HCT116 (cell line): ENCODE measurements at regions not wholly inside any gene's neighbourhood (a gene's known extent, or its start where the extent isn't known, plus 50 kb on each side); places are given as distances from the start of the nearest gene placed in this dataset.

Source experiments
- ATAC-seq: fragments of 200-7000 bp; cut with Tn5 transposase; 2 replicates; pipeline ENCODE4 v1.9.1; 2020; ENCODE audit warnings: mild to moderate bottlenecking, moderate library complexity
- BruUV-seq: library from RNA; stranded (reverse); fragments of 400-500 nt; replicated peaks from 2 replicates; lab custom pipeline; 2021; lab: Mats Ljungman, UMichigan
- CTCF ChIA-PET: fragments of 300-600 bp; sonication (Branson Sonifier 250); formaldehyde crosslinking; loops from one replicate; lab custom pipeline; 2021; ENCODE audit warnings: antibody characterized with exemption; lab: Charles Lee
- POLR2A ChIA-PET: fragments of 300-600, 350-600 bp; sonication (Branson Sonifier 250); formaldehyde crosslinking; loops from one replicate; lab custom pipeline; 2021; ENCODE audit warnings: antibody characterized with exemption; lab: Charles Lee
- RAD21 ChIA-PET, 2 experiments: fragments of 300-600 bp; sonication (Branson Sonifier 250); formaldehyde crosslinking; loops; one replicate each; lab custom pipeline; 2023; ENCODE audit warnings: low total read pairs in 2 of 2; ENCODE audit not compliant: uncharacterized antibody in 2 of 2, unreplicated experiment in 2 of 2, low non-redundant PET in 1 of 2; lab: Charles Lee
- DNase-seq: peaks from one replicate; pipeline ENCODE4 v3.0.0-alpha.2; 2010; ENCODE audit warnings: low read depth, low spot score
- H2AFZ ChIP-seq: fragments of 200-600 bp; shearing (Covaris generic), sonication (generic); 2 replicates; pipeline ENCODE4 v1.6.1; 2017; ENCODE audit warnings: low read depth, mixed run types, mixed read lengths, antibody characterized with exemption, low read length; ENCODE audit not compliant: poor library complexity, severe bottlenecking
- H3K27ac ChIP-seq: 2 replicates; pipeline ENCODE4 v1.5.1; 2012; ENCODE audit warnings: low read depth, low read length
- H3K27me3 ChIP-seq: fragments of 200-600 bp; sonication (generic); 2 replicates; pipeline ENCODE4 v1.6.1; 2016; ENCODE audit warnings: mixed run types, low read length, mixed read lengths; ENCODE audit not compliant: insufficient read depth
- H3K36me3 ChIP-seq, 2 experiments: fragments of 200-500 bp in 1 of 2; fragments of 200-600 bp in 1 of 2; sonication (Bioruptor generic) in 1 of 2; sonication (generic) in 1 of 2; 2 replicates each; pipeline versions ENCODE4 v1.5.1 to v1.6.1; 2014 to 2016; ENCODE audit warnings: low read length in 2 of 2, inconsistent platforms in 1 of 2, mixed read lengths in 1 of 2, mixed run types in 1 of 2; ENCODE audit not compliant: insufficient read depth in 2 of 2, control insufficient read depth in 1 of 2
- H3K4me1 ChIP-seq, 2 experiments: fragments of 200-600 bp in 1 of 2; sonication (generic) in 1 of 2; 2 replicates each; pipeline versions ENCODE4 v1.5.1 to v1.6.1; 2012 to 2017; ENCODE audit warnings: low read length in 2 of 2, inconsistent platforms in 1 of 2, mild to moderate bottlenecking in 1 of 2, mixed read lengths in 1 of 2, mixed run types in 1 of 2, moderate library complexity in 1 of 2; ENCODE audit not compliant: insufficient read depth in 2 of 2, control insufficient read depth in 1 of 2
- H3K4me2 ChIP-seq: fragments of 200-600 bp; sonication (generic); 2 replicates; pipeline ENCODE4 v1.6.1; 2017; ENCODE audit warnings: mixed run types, low read length, mixed read lengths
- H3K4me3 ChIP-seq, 2 experiments: fragments of 200-600 bp in 1 of 2; sonication (generic) in 1 of 2; replicated peaks in 1 of 2; 2 replicates each; pipeline ENCODE4 v1.5.1; 2011 to 2016; ENCODE audit warnings: low read length in 2 of 2, control low read depth in 1 of 2, low read depth in 1 of 2, mild to moderate bottlenecking in 1 of 2, mixed read lengths in 1 of 2, mixed run types in 1 of 2
- H3K79me2 ChIP-seq: fragments of 200-600 bp; sonication (generic); 2 replicates; pipeline ENCODE4 v1.6.1; 2017; ENCODE audit warnings: mild to moderate bottlenecking, mixed run types, low read length, moderate library complexity, mixed read lengths; ENCODE audit not compliant: insufficient read depth
- H3K9ac ChIP-seq: fragments of 200-600 bp; sonication (generic); 2 replicates; pipeline ENCODE4 v1.6.1; 2016; ENCODE audit warnings: low read length, mixed read lengths
- H3K9me2 ChIP-seq: fragments of 200-600 bp; sonication (generic), shearing (Covaris generic); 2 replicates; pipeline ENCODE4 v1.6.1; 2017; ENCODE audit warnings: mixed run types, mild to moderate bottlenecking, moderate library complexity; ENCODE audit not compliant: insufficient read depth
- H3K9me3 ChIP-seq, 2 experiments: fragments of 200-500 bp in 1 of 2; fragments of 200-600 bp in 1 of 2; sonication (Bioruptor generic) in 1 of 2; sonication (generic) in 1 of 2; 2 replicates each; pipeline ENCODE4 v1.6.1; 2014 to 2017; ENCODE audit warnings: low read length in 2 of 2, mixed read lengths in 2 of 2, inconsistent platforms in 1 of 2, low read depth in 1 of 2, mild to moderate bottlenecking in 1 of 2, mixed run types in 1 of 2, moderate library complexity in 1 of 2; ENCODE audit not compliant: control insufficient read depth in 1 of 2, insufficient read depth in 1 of 2
- H4K20me1 ChIP-seq: fragments of 200-600 bp; sonication (generic), shearing (Covaris generic); 2 replicates; pipeline ENCODE4 v1.6.1; 2017; ENCODE audit warnings: mixed run types, mild to moderate bottlenecking, moderate library complexity; ENCODE audit not compliant: insufficient read depth
- CEBPB ChIP-seq: IDR thresholded peaks from 2 replicates; pipeline ENCODE4 v1.6.1; 2012; ENCODE audit warnings: low read depth
- ELF1 ChIP-seq: IDR thresholded peaks from 2 replicates; pipeline ENCODE4 v1.6.1; 2012; ENCODE audit warnings: low read depth, borderline replicate concordance
- EZH2 ChIP-seq: fragments of 200-600 bp; sonication (generic); IDR thresholded peaks from 2 replicates; pipeline ENCODE4 v1.6.1; 2017; ENCODE audit warnings: antibody characterized with exemption, mixed run types
- MAX ChIP-seq: IDR thresholded peaks from 2 replicates; pipeline ENCODE4 v1.6.1; 2012
- RAD21 ChIP-seq: IDR thresholded peaks from 2 replicates; pipeline ENCODE4 v1.6.1; 2012; ENCODE audit warnings: low read depth, mild to moderate bottlenecking
- SP1 ChIP-seq: IDR thresholded peaks from 2 replicates; pipeline ENCODE4 v1.6.1; 2012; ENCODE audit warnings: low read depth
- SRF ChIP-seq: IDR thresholded peaks from 2 replicates; pipeline ENCODE4 v1.6.1; 2012; ENCODE audit warnings: low read depth
- YY1 ChIP-seq: IDR thresholded peaks from 2 replicates; pipeline ENCODE4 v1.6.1; 2011; ENCODE audit warnings: low read length, low read depth, moderate library complexity, mild to moderate bottlenecking; ENCODE audit not compliant: insufficient replicate concordance; ENCODE audit errors: extremely low read depth
- intact Hi-C: fragments of 100-400 bp; cut with micrococcal nuclease; formaldehyde crosslinking; loops from 2 replicates; pipeline ENCODE4 v1.10.0; 2022
- TF ChIP-seq, protein P1 (sequence below): IDR thresholded peaks from 2 replicates; pipeline ENCODE4 v1.6.1; 2012; ENCODE audit warnings: low read depth
- TF ChIP-seq, protein P2 (sequence below): IDR thresholded peaks from 2 replicates; pipeline ENCODE4 v1.6.1; 2012

- TF ChIP-seq, protein P1, sequence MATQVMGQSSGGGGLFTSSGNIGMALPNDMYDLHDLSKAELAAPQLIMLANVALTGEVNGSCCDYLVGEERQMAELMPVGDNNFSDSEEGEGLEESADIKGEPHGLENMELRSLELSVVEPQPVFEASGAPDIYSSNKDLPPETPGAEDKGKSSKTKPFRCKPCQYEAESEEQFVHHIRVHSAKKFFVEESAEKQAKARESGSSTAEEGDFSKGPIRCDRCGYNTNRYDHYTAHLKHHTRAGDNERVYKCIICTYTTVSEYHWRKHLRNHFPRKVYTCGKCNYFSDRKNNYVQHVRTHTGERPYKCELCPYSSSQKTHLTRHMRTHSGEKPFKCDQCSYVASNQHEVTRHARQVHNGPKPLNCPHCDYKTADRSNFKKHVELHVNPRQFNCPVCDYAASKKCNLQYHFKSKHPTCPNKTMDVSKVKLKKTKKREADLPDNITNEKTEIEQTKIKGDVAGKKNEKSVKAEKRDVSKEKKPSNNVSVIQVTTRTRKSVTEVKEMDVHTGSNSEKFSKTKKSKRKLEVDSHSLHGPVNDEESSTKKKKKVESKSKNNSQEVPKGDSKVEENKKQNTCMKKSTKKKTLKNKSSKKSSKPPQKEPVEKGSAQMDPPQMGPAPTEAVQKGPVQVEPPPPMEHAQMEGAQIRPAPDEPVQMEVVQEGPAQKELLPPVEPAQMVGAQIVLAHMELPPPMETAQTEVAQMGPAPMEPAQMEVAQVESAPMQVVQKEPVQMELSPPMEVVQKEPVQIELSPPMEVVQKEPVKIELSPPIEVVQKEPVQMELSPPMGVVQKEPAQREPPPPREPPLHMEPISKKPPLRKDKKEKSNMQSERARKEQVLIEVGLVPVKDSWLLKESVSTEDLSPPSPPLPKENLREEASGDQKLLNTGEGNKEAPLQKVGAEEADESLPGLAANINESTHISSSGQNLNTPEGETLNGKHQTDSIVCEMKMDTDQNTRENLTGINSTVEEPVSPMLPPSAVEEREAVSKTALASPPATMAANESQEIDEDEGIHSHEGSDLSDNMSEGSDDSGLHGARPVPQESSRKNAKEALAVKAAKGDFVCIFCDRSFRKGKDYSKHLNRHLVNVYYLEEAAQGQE: no peak
- TF ChIP-seq SP1 (no peak), EZH2 (no peak), MAX (no peak), ELF1 (no peak), YY1 (no peak)
- TF ChIP-seq, all 23 proteins: peak for 0
Observed at GRCh38 chr7:115292381-115292780, 370.5 kb downstream of the MDFIC start (continued).

DNA sequence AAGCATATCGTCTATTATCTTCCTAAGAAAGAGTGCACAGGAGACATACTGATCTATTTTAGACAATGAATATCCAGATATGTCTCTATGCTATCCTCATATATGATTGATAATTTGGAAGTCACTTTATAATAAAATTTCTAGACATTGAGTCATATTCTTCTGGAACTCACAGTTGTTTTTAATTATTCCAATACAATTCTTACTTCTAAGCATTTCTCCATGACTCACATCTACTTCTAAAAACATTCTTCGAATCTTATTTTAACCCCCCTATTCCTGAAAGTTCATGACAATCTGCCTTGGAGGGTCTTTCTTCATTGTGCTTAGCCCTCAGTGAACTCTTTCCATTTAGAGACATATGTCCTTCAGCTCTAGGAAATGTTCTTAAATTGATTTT lies 368.1 kb downstream of the MDFIC start:
- Histone ChIP-seq H3K9me2 (no peaks in the 10 kb centered on the region), H3K4me1 (no peaks in the 10 kb centered on the region), H3K79me2 (no peaks in the 10 kb centered on the region), H3K4me3 (no peak overlapping the region), H3K9ac (no peak overlapping the region), H2AFZ (no peak overlapping the region), H4K20me1 (no peaks in the 10 kb centered on the region), H3K27me3 (no peaks in the 10 kb centered on the region), H3K27ac (no peak overlapping the region), H3K9me3 (no peaks in the 10 kb centered on the region), H3K4me2 (no peak overlapping the region), H3K36me3 (no peaks in the 10 kb centered on the region)
- RAD21 ChIA-PET: no interaction called here
- no peak for ATAC-seq
- POLR2A ChIA-PET: no interaction called here
- TF ChIP-seq CEBPB: no peak
- TF ChIP-seq RAD21: no peak
- no peak for TF ChIP-seq SRF
- TF ChIP-seq, protein P2, sequence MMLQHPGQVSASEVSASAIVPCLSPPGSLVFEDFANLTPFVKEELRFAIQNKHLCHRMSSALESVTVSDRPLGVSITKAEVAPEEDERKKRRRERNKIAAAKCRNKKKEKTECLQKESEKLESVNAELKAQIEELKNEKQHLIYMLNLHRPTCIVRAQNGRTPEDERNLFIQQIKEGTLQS: no peak
- TF ChIP-seq, protein P1: no peak
- intact Hi-C loops: no loop called here
- no TSS peak for BruUV-seq
- CTCF ChIA-PET: no interaction called here
- no peak for DNase-seq
